HCT116 (cell line): ENCODE measurements at regions not wholly inside any gene's neighbourhood (a gene's known extent, or its start where the extent isn't known, plus 50 kb on each side); places are given as distances from the start of the nearest gene placed in this dataset.

Experiments used
- ATF3 ChIP-seq: IDR thresholded peaks from 2 replicates; pipeline ENCODE4 v1.6.1; 2012
- CTCF ChIP-seq, 3 experiments: fragments of 200-600 bp in 1 of 3; sonication (generic) in 1 of 3; IDR thresholded peaks in 2 of 3; conservative IDR thresholded peaks in 1 of 3; 2 replicates each; pipeline ENCODE4 v1.5.1; 2012 to 2017; ENCODE audit warnings: low read depth in 2 of 3, low read length in 2 of 3, antibody characterized with exemption in 1 of 3, borderline replicate concordance in 1 of 3, control low read depth in 1 of 3, mild to moderate bottlenecking in 1 of 3, mixed read lengths in 1 of 3, mixed run types in 1 of 3, moderate library complexity in 1 of 3; ENCODE audit not compliant: insufficient read depth in 1 of 3
- EZH2 ChIP-seq: fragments of 200-600 bp; sonication (generic); IDR thresholded peaks from 2 replicates; pipeline ENCODE4 v1.6.1; 2017; ENCODE audit warnings: antibody characterized with exemption, mixed run types
- FOSL1 ChIP-seq: IDR thresholded peaks from 2 replicates; pipeline ENCODE4 v1.6.1; 2012; ENCODE audit warnings: low read depth
- JUND ChIP-seq: IDR thresholded peaks from 2 replicates; pipeline ENCODE4 v1.6.1; 2012
- MAX ChIP-seq: IDR thresholded peaks from 2 replicates; pipeline ENCODE4 v1.6.1; 2012
- POLR2A ChIP-seq: IDR thresholded peaks from 2 replicates; pipeline ENCODE4 v1.7.0; 2011; ENCODE audit warnings: borderline replicate concordance; ENCODE audit not compliant: insufficient read depth, insufficient read length; ENCODE audit errors: extremely low read depth
- POLR2AphosphoS5 ChIP-seq: IDR thresholded peaks from 2 replicates; pipeline ENCODE4 v1.6.1; 2011; ENCODE audit warnings: mild to moderate bottlenecking, low read depth, low read length, moderate library complexity
- RAD21 ChIP-seq: IDR thresholded peaks from 2 replicates; pipeline ENCODE4 v1.6.1; 2012; ENCODE audit warnings: low read depth, mild to moderate bottlenecking
- REST ChIP-seq: IDR thresholded peaks from 2 replicates; pipeline ENCODE4 v1.6.1; 2012; ENCODE audit warnings: low read depth
- SIN3A ChIP-seq: IDR thresholded peaks from 2 replicates; pipeline ENCODE4 v1.6.1; 2012; ENCODE audit warnings: low read depth
- YY1 ChIP-seq: IDR thresholded peaks from 2 replicates; pipeline ENCODE4 v1.6.1; 2011; ENCODE audit warnings: low read length, low read depth, moderate library complexity, mild to moderate bottlenecking; ENCODE audit not compliant: insufficient replicate concordance; ENCODE audit errors: extremely low read depth
- ZBTB33 ChIP-seq: IDR thresholded peaks from 2 replicates; pipeline ENCODE4 v1.6.1; 2011; ENCODE audit warnings: mild to moderate bottlenecking, low read length, moderate library complexity; ENCODE audit not compliant: insufficient replicate concordance; ENCODE audit errors: extremely low read depth
- ZNF274 ChIP-seq: fragments of 200-500 bp; sonication (Bioruptor generic); IDR thresholded peaks from 2 replicates; pipeline ENCODE4 v1.6.1; 2014; ENCODE audit warnings: mild to moderate bottlenecking, low read depth, low read length, inconsistent platforms

GRCh38 chr7:80971225-80971624 is 52.4 kb upstream of the SEMA3C start:
- TF ChIP-seq EZH2: no peak
- TF ChIP-seq CTCF (IDR thresholded peaks at IDR 0.05 in 2 of 3, conservative IDR thresholded peaks at IDR 0.05 in 1 of 3; ENCODE audit: borderline replicate concordance in 1 of 3, insufficient read depth in 1 of 3, low read depth in 2 of 3, low read length in 2 of 3): no peak
- TF ChIP-seq FOSL1: no peak
- no peak for TF ChIP-seq JUND
- no peak for TF ChIP-seq ATF3
- no peak for TF ChIP-seq RAD21
- no peak for TF ChIP-seq POLR2A
- no peak for TF ChIP-seq MAX
- TF ChIP-seq SIN3A: no peak
- no peak for TF ChIP-seq POLR2AphosphoS5
- no peak for TF ChIP-seq ZBTB33
- TF ChIP-seq REST: no peak
- no peak for TF ChIP-seq YY1
- TF ChIP-seq ZNF274: no peak
